NCI-H774 (cell line): ENCODE measurements at regions not wholly inside any gene's neighbourhood (a gene's known extent, or its start where the extent isn't known, plus 50 kb on each side); places are given as distances from the start of the nearest gene placed in this dataset.
"Not testable (repeated sequence)": the region's sequence is repeated elsewhere in the genome, so short reads cannot be mapped to it uniquely, and the experiment has no call there.

Experiments used
- DNase-seq: peaks from one replicate; lab custom pipeline; 2025; lab: John Stamatoyannopoulos, UW

DNA sequence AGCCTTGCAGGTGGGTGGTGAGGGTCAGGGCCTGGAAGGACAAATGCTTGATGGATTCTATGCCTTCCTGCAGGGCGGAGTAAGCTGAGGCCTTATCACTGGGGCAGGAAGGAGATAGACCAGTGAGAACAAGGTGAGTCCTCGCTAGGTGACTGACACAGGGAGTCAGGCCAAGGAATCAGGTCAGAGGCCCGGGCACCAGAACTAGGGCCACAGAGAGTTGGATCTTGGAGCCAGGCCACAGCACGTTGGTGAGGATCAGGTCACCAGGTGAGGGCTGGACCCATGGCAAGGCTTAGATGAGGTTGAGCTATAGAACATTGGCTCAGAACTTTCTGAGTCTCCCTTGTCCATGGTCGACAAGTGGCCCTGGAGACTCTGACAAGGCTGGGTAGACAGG is 328.2 kb downstream of the FOXO1 start:
- DNase-seq, result no peak

DNA sequence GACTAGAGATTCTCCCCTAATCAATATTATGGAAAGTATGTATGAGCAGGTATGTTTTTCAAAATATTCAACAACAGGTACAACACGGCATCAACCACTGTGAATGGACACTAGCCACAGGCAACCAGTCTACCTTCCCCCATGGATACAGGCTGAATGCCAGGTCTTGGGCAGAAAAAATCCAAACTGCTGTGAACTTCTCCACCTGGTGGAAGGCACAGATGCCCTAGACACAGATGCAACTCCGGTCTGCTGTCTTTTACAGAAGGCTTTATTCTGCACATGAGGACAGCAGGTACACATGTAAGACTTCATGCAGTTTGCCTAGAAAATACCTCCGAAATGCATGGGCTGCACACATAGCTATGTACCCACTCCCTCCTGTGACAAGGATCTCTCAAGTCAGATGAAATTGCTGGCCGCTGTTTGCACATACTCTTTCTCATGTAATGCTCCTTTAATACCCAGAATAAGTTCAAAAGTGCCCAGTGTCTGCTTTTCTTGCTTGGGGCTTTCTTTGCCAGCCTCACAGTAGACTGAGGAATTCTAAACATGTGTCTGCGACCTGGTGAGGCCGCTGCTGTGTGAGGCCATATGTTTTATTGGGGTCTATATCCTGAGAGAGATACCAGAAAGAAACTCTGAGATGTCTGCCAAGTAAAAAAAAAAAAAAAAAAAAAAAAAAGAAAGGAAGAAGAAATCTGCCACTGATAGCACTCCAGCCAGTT is 325.9 kb downstream of the FOXO1 start:
- no peak for DNase-seq

DNA sequence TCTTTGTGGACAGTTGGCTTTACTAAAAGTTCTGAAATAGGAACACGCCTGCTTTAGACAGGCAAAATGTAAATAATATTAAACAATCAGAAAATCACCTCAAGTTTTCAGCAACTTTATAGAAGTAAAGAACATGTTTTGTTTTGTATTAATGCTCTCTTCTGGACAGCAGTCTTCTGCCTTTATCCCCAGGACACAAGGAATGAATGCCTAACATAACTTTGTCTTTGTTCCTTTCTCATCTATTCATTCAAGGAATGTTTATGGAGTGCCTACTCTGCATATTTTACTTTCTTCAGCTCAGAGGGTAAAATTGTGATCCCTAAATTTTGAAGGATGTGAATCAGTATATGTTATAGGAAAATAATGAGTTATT is 325.4 kb downstream of the FOXO1 start:
- no peak for DNase-seq

DNA sequence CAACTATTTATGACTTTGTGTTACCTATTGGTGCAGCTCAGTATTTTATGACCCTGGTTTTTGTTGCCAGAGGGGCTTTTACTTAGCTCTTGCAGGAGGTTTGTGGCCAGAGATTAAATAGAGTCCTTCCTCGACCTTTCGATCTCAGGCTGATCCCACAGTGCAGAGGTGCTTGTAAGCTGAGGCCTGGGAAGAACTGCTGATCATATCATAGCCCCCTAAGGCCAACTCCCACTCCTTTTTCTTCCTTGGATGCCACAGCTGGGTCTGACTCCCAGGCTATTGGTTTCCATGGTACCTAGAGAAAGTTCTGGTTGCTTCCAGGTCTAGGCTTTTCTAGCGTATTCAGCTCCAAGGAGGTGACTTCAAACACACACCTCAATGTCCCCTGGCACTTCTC is 324.9 kb downstream of the FOXO1 start:
- no peak for DNase-seq

DNA sequence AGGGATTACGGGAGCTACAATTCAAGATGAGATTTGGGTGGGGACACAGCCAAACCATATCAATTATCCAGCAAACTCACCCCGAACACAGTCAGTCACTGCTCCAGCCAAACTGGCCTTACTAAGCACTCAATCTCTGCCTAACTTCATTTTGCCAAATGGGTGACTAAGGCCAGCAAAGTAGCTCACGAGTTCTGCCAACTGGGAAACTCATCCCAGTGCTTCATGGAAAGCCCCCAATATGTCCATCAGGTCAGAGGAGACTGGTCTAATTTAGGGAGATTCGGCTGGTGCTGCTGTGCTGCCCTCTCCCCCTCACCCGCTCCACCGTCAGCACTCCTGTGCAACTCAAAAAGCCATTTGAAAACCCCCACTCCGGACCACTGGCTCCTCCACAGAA is 324.0 kb downstream of the FOXO1 start:
- no peak for DNase-seq

DNA sequence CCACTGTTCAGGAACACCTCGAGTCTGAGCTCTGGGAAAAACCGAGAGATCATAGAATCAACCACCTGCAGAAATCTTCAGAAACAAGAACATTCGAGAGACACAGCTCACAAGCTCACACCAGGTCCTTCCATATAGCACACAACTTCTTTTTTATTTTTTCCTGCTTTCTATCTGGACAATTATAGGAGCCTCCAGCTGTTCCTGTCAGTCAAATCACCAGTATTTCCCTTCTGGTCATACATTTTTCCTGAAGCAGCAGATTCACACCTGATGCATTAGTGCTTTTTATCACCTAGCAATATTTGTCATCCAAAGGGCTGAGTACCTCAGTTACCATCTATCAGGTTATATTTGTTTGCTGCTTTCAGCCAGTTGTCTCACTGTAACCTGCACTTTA is 323.5 kb downstream of the FOXO1 start:
- no peak for DNase-seq

DNA sequence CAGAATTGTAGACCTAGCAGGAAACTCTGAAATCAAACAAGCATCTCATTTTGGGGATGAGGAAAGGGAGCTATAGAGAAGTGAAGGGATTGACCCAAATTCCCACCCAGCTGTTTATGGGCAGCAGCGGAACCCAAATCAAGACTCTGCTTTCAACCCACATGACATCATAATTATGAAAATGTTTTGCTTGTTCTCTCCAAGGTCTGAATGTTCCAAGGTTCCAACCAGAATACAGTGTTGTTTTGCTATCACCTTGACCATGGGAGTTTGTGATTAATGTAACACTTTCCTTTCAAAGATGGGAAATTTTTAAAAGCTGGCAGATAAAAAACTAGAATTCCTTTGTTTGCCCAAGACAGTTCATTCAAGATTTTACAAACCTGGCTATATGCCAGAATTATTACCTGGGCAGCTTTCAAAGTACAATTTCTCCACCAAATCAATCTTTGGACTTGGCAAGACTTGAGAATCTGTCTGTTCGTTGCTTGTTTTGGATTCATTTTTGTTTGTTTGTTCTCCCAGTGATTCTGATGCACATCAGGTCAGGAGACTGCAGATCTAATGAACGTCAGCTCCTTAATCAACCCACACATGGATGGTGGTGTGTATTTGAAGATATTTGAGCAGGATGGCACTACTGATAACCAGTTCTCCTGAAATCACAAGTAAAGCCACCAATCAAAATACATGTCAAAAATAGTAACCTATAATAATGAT is 322.7 kb downstream of the FOXO1 start:
- DNase-seq, result no peak

DNA sequence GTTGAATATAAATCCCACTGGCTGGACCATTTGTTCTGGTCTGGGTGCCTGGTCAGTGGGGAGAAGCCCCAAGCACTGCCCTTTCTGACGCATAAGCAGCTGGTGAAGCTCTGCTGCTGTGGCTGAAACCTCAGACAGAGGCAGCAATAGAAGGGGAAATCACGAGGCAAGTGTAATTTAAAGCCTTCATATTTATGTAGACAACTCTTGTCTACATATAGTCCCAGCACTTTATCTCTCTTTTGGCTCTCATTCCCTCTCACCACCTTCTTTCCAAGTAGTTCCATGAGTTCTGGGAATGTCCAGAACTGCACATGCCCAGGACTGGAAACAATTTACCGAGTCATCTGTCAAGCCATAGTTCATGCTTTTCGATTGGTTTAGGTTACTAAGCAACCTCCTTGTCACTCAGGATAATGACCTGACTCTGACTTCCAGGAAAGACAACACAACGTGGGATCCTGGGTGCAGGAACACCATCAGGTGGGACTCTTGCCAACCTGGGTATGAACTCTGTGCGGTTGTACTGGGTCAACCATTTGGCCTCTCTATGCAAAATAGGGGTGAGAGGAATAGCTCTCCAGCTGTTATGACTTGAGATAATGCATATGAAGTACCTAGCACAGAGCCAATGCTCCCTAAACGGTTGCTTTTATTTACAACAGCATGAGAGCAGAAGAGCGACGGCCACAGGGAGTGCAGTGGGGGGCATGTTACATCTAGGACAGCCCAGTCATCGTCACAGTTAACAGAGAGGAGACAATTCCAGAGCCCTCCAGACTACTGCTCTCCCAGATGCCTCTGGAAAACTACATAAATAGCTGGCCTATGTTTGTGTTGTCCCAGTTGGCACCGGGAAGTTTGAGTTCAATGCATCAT is 321.9 kb downstream of the FOXO1 start:
- DNase-seq, result no peak

DNA sequence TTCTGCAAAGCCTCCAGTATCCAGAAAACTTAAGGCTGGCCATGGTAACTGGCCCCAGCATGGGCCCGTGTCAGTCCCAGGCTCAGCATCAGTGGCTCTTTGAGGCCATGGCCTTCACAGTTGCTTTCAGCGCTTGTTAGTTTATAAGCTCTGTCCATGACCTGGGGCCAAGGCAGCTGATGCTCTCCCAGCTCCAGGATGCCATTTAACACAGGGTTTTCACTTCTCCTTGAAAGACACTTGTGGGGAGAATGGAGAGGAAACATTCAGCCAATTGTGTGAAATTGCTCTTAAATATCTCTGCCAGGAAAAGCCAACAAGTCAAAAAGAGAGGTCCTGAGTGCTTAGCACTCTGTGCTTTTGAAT is 321.3 kb downstream of the FOXO1 start:
- DNase-seq, result no peak

DNA sequence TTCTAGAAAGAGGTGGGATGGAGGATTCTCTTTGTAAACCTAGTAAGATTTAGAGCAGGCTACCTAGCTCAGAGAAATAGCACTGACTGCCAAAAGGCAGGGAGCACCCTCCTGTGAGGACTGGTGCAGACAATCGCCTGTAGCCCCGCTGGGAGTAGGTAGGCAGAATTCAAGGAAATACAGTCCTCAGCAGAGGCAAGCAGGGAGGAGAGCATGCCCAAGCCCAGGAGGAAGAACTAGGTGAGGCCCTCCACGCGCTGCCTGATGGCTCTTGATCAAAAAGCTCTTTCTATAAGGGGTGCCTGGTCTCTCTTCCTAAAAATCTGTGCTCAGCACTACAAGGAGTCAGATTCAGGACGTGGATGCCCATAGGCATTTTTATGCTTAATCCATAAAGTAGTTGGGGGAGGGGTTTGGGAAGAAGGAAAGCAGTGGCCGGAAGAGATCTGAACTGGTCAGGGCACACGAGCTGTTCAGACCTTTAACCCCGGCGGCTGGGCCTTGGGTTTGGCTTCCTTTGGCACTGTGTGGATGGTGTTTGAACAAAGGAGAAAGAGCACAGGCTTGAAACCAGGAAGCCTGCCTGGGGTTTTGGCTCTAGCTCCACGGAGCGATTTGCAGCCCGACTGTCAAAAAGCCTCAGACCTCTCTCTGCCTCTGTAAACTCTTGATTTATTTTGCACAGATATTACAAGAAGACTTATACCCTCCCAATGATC is 320.6 kb downstream of the FOXO1 start:
- no peak for DNase-seq

DNA sequence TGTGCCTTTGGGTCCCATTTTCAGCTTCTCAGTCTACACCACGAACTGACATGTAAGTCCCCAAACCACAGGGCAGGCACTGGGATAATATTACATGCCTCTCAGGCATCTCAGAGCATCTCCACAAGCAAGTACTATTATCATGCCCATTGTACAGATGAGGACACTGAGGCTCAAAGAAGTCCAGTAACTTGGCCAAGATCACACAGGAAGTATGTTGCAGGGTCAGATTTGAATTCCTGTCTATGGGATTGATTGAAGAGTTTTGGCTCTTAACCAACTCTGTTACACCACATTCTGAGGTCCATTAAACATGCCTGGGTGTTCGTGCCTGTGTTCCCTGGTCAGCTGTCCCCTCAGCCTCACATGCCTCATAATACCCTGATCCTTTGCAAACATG is 319.8 kb downstream of the FOXO1 start:
- DNase-seq, result no peak

DNA sequence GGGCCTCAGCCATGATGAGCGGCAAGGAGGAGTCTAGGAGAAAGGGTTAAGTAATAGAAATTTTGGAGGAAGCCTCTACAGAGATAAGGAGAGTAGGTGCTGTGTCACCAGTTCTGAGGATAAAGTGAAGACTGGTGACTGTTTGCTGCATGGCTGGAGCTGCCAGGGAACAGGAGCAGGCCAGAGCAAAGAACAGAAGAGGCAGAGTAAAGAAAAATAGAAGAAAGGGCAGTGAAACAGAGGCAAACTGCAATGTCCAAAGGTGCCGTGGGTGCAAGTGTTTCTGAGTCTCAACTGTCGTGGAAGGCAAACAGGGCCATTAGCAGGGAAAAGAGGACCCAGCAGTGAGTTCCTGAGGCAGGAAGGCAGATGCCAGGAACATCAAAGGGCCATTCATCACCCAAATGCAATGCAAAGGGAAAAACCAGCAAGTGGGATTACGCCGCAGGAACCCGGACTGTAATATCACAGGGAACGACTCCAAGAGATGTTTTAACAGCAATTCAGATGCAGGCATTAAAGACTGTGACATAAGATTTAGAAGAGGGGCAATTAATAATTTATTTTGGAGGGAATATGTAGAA is 318.3 kb downstream of the FOXO1 start:
- DNase-seq, result no peak

DNA sequence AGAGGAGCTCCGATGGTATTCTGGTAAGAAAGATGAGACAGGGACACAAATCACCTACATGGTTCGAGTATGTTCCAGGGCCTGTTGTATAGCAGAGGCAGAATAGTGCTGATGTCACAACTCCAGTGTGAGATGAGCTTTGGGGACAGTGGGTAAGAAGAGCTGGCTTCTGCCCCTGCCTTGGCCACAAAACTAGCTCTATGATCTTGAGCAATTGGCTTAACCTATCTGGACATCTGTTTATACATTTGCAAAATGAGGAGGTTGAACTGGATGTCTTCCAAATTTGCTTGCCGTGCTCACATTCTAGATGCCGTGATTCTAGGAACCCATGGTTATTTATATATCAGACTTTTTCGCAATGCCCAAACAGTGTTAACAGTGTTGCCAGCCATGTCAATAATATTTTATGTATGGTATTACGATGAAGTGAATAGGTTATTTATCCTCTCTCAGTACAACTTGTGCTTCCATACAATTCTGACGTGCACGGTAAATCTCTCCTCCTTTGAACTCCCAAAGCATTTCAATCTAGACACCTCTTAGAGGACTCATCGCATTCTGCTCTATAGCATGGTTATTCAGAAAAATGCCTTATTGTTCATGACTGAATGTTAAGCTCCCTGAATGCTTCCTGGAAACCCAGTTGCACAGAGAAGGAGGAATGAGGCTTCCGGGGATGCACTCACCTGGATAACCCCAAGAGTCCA is 316.0 kb downstream of the FOXO1 start:
- DNase-seq, result no peak

DNA sequence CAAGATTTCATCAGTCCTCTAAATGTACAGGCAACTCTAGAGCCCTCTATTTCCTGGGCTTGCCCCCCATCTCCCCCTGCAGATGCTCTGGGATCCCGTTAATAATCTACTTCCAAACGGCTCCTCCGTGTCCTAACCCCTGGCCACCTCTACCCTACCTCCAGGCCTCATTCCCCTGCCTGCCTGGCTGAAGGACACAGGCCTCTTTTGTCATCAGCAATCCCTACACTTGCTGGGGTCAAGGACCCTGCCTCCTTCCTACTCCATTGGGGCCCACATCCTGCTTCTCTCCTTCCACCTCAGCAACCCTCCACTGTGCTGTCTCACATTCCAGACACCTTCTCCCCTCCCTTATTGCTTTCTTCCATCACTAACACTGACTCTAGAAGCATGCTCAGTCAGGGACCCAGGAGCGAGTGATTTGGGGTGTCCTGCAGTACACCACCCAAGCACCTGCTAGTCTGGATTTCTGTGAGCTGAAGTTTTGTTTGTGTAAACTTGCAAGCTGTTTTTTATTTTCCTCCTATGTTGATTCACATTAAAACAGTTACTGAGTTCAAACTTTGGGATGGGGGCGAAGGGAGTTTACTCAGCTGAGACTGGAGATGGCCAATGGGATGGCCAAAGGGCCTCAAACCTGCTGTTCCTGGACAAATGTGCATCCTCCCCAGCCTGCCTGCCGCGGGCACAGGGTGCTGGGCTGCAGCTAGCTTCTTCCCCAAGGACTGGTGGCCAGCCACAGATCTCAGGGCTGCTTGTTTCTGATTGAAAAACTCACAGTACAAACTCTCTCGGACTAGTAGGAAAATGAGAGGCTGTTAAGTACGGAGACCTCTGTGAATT is 314.7 kb downstream of the FOXO1 start:
- no peak for DNase-seq

DNA sequence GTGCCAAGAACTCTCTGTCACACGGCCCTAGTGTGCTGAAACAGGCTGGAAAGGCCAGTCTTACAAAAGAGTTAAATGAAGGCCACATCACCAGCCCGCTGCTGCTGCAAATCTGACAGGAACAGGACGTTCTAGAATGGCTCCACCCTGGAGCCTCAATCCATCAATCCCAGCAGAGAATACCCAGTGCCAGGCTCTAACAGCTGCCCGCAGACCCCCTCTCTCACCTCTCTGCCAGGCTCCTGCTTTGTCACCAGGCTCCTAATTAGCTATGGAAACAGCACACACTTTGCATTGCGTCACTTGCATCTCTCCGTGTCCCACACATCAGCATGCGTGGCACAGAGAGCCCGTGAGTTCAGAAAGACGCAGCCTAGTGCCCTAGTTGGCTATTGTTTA is 314.1 kb downstream of the FOXO1 start:
- DNase-seq, result no peak

DNA sequence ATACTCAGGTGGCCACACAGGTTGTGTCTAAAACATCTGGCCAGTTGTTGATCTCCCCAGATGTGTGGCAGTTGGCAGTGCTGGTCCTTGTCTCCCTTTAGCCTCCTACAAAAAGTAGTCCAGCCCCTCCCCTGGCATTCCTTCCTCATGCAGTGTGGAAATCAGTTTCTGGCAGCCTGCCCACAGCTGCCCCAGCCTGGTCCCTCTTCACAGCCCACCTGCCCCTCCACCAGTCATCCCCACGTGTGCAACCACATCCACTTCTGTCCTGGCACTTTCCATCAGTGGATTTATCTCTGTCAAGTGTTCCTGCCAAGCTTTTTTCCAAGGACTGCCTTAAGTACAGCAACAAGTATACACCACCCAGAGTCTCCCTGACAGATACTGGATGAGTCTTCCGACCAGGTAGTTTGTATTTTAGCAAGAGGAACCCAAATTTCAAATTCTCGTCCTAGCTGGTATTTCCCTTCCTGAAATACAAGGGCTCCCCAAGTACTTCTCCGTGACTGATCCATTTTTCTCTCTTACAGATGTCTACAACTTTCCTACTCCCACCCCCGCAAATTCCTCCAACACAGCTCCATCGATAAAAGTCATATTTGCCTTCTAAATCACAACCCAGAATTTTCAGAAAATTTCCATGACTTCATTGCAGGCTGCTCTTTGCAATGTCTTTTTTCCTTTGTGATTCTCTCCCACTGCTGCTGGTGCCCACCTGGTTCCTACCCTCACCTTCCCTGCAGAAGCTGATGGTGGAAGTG is 313.5 kb downstream of the FOXO1 start:
- no peak for DNase-seq

DNA sequence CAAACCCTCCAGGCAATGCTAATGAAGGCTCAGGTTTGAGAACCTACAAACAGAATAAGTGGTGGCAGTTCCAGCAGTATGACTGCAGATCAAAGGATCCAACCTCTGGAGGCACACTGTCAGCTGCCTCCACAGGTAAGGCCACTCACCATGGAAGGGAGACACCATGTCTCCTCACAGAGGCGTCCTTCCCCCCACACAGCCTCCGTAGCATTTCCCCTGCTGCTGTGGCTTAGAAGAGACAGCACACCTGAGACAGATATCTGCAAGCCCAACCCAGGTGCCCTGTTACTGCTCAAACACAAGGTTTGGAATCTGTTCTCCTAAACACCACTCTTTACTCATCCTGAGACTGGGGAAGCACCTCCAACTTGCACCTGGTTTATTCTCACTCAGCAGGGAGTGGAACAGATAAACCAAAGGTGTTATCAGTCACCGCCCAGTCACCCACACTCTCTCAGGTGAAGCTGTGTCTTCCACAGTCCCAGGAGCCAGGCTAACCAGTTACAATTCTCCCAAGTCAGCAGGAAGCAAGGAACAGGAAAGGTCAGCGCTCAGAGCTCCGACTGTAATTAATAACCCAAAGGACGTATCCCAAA is 311.2 kb downstream of the FOXO1 start:
- no peak for DNase-seq

DNA sequence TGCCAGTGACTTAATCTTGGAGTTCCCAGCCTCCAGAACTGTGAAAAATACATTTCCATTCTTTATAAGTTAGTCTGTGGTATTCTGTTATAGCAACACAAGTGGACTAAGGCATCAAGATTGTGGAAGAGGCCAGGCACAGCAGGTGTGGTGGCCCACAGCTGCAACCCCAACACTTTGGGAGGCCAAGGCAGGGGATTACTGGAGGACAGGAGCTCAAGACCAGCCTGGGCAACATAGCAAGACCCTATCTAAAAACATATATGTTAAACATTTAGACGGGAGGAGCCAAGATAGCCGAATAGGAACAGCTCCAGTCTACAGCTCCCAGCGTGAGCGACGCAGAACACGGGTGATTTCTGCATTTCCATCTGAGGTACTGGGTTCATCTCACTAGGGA is 310.4 kb downstream of the FOXO1 start:
- DNase-seq, result no peak

DNA sequence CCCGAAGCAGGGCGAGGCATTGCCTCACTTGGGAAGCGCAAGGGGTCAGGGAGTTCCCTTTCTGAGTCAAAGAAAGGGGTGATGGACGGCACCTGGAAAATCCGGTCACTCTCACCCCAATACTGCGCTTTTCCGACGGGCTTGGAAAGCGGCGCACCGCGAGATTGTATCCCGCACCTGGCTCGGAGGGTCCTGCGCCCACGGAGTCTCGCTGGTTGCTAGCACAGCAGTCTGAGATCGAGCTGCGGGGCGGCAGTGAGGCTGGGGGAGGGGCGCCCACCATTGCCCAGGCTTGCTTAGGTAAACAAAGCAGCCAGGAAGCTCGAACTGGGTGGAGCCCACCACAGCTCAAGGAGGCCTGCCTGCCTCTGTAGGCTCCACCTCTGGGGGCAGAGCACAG is 310.0 kb downstream of the FOXO1 start:
- not testable (repeated sequence) for DNase-seq
